ENCODE measurements at regions not wholly inside any gene's neighbourhood (a gene's known extent, or its start where the extent isn't known, plus 50 kb on each side); places are given as distances from the start of the nearest gene placed in this dataset.

DNA sequence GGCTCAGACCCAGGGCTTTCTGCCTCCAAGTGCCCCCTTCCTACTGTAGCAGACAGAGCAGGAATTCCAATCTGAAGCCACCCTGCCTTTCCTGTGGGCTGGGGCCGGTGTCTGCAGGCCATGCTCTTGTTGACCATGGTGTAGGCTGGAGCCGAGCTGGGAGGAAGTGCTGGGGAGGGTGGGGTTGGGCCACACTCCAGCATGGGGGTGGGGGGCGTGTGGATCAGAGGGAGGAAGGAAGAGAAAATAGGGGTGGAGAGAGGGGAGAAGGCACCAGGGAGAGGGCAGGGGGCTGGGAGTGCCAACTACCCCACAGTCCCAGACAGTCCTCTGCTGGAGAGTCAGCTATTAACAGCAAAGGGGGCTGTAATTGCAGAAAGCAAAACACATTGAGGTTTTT lies 54.3 kb upstream of the JPH3 start:
- Histone ChIP-seq H4K20me1 (ENCODE audit: insufficient read depth) (no peaks in the 10 kb centered on the region), H3K4me2 (no peak overlapping the region)

DNA sequence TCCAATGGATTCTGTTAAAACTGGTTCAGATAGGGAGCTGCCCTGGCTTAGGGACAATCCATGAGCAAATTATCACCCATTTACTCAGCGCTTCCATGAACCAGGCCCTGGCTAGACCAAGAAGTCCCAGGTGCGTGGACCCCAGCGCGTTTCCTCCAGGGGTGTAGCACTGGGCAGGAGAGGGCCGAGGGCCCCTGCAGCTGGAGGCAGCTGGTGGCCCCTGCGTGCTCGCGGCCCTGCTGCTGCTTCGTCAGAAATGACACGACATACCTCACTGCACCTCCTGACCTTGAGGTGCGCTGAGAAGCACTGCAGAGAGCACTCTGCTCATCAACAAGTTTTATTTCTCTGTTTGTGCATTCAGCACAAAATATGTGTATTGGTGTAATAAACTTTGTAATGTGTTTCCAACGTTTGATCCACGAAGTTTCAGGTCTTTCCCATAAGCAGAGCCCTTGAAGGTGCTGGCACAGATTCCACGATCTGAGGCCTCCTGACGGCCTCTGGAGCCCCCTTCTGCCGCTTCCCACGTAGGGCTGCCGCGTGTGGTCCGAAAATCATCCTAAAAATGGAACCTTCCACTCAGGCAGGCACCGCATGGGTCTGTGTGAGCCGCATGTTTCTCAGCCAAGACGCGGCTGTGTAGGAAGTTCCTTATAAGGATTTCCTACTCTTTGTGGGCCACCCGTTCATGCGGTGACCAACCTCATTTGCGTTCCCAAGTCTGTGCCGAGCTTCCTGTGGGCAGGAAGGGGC lies 50.8 kb upstream of the ZCCHC14 start:
- Histone ChIP-seq H4K20me1 (ENCODE audit: insufficient read depth) (no peaks in the 10 kb centered on the region), H3K79me2 (ENCODE audit: insufficient read depth, low read depth) (no peaks in the 10 kb centered on the region), H3K36me3 (ENCODE audit: insufficient read depth) (no peaks in the 10 kb centered on the region), H3K4me2 (no peak overlapping the region), H3K4me3 (IDR thresholded peaks at IDR 0.05; ENCODE audit: insufficient read depth, low read depth, low read length) (no peak overlapping the region), H3K9ac (no peak overlapping the region), H3K4me1 (ENCODE audit: low read depth, poor library complexity, severe bottlenecking) (no peaks in the 10 kb centered on the region), H3K27me3 (ENCODE audit: insufficient read depth, low read depth) (peaks cover 85% of the 10 kb centered on the region), H2AFZ (ENCODE audit: low read depth) (no peak overlapping the region), H3K27ac (no peak overlapping the region)
- TF ChIP-seq, protein P1, sequence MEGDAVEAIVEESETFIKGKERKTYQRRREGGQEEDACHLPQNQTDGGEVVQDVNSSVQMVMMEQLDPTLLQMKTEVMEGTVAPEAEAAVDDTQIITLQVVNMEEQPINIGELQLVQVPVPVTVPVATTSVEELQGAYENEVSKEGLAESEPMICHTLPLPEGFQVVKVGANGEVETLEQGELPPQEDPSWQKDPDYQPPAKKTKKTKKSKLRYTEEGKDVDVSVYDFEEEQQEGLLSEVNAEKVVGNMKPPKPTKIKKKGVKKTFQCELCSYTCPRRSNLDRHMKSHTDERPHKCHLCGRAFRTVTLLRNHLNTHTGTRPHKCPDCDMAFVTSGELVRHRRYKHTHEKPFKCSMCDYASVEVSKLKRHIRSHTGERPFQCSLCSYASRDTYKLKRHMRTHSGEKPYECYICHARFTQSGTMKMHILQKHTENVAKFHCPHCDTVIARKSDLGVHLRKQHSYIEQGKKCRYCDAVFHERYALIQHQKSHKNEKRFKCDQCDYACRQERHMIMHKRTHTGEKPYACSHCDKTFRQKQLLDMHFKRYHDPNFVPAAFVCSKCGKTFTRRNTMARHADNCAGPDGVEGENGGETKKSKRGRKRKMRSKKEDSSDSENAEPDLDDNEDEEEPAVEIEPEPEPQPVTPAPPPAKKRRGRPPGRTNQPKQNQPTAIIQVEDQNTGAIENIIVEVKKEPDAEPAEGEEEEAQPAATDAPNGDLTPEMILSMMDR (conservative IDR thresholded peaks at IDR 0.05; ENCODE audit: low read depth, low read length) = no peak

More for the DNA sequence above, 54.3 kb upstream of the JPH3 start:
- TF ChIP-seq, protein P1 (conservative IDR thresholded peaks at IDR 0.05; ENCODE audit: low read depth, low read length) = no peak
- Histone ChIP-seq H3K9ac (no peak overlapping the region), H3K36me3 (ENCODE audit: insufficient read depth) (no peaks in the 10 kb centered on the region), H3K27ac (no peak overlapping the region), H3K79me2 (ENCODE audit: insufficient read depth, low read depth) (no peaks in the 10 kb centered on the region), H3K27me3 (ENCODE audit: insufficient read depth, low read depth) (peaks cover 57% of the 10 kb centered on the region), H3K4me3 (IDR thresholded peaks at IDR 0.05; ENCODE audit: insufficient read depth, low read depth, low read length) (no peak overlapping the region), H2AFZ (ENCODE audit: low read depth) (no peak overlapping the region), H3K4me1 (ENCODE audit: low read depth, poor library complexity, severe bottlenecking) (no peaks in the 10 kb centered on the region)

DNA sequence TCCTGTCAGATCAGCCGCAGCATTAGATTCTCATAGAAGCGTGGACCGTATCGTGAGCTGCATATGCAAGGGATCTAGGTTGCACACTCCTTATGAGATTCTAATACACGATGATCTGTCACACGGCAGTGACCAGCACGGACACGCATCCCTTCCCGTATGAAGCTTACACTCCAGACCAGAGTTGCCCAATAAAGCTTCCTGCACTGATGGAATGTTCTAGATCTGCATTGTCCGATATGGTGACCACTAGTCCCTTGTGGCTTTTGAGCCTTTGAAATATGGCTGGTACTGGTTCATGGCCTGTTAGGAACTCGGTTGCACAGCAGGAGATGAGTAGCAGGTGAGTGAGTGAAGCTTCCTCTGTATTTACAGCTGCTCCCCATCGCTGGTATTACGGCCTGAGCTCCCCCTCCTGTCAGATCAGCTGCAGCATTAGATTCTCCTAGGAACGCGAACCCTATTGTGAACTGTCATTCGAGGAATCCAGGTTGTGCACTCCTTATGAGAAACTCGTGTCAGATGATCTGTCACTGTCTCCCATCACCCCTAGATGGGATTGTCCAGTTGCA lies 49.8 kb upstream of the ZCCHC14 start:
- no peak overlapping the region for H3K4me3 ChIP-seq (IDR thresholded peaks at IDR 0.05; ENCODE audit: insufficient read depth, low read depth, low read length)

More for the DNA sequence above, 49.8 kb upstream of the ZCCHC14 start:
- Histone ChIP-seq H3K4me1 (ENCODE audit: low read depth, poor library complexity, severe bottlenecking) (no peaks in the 10 kb centered on the region), H3K9ac (no peak overlapping the region), H2AFZ (ENCODE audit: low read depth) (no peak overlapping the region), H3K36me3 (ENCODE audit: insufficient read depth) (no peaks in the 10 kb centered on the region), H4K20me1 (ENCODE audit: insufficient read depth) (no peaks in the 10 kb centered on the region), H3K27me3 (ENCODE audit: insufficient read depth, low read depth) (peaks cover 87% of the 10 kb centered on the region), H3K27ac (no peak overlapping the region), H3K4me2 (no peak overlapping the region), H3K79me2 (ENCODE audit: insufficient read depth, low read depth) (no peaks in the 10 kb centered on the region)
- TF ChIP-seq, protein P1 (conservative IDR thresholded peaks at IDR 0.05; ENCODE audit: low read depth, low read length) = no peak
